Type B pancreatic cell (in vitro differentiated cells): ENCODE measurements at regions not wholly inside any gene's neighbourhood (a gene's known extent, or its start where the extent isn't known, plus 50 kb on each side); places are given as distances from the start of the nearest gene placed in this dataset.

Source experiments
- DNase-seq: peaks from one replicate; pipeline ENCODE4 v3.0.0; 2021; ENCODE audit warnings: mixed read lengths; ENCODE audit not compliant: unreplicated experiment; ENCODE audit errors: extremely low spot score
- H3K27ac Mint-ChIP-seq: 2 replicates; pipeline ENCODE4 v1.8.0; 2021; ENCODE audit warnings: mild to moderate bottlenecking, mixed read lengths
- H3K27me3 Mint-ChIP-seq: 2 replicates; pipeline ENCODE4 v1.8.0; 2021; ENCODE audit warnings: mixed read lengths
- H3K36me3 Mint-ChIP-seq: 2 replicates; pipeline ENCODE4 v1.8.0; 2021; ENCODE audit warnings: mixed read lengths
- H3K4me1 Mint-ChIP-seq: one replicate; pipeline ENCODE4 v1.8.0; 2021; ENCODE audit warnings: mixed read lengths; ENCODE audit not compliant: unreplicated experiment
- H3K4me3 Mint-ChIP-seq: 2 replicates; pipeline ENCODE4 v1.8.0; 2021; ENCODE audit warnings: mild to moderate bottlenecking, mixed read lengths
- H3K9me3 Mint-ChIP-seq: 2 replicates; pipeline ENCODE4 v1.8.0; 2021; ENCODE audit warnings: mixed read lengths
- TF ChIP-seq, protein P1 (sequence below): fragments of 200-600 bp; sonication (generic); conservative IDR thresholded peaks from 2 replicates; pipeline ENCODE4 v1.5.0; 2021; ENCODE audit warnings: antibody characterized with exemption, mild to moderate bottlenecking

DNA sequence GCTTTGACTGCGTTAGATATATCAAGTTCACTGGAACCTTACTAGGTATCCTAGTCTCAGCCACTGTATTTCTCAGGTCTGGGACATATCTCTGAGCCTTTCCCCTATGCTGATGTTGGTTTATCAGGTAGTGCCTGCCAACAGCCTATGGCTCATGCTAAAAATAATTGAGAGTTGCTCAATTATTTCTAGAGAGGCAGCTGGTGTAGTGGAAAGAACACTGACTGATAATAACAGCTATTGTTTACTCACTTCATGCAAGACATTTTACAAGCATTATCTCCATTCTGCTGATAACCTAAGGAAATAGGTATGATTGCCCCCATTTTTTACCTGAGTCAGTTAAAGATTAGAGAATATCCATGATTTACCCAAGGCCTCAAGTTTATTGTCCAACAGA is 231.4 kb downstream of the LRRN1 start:
- Mint-ChIP-seq H3K27ac (no peak overlapping the region), H3K4me3 (no peak overlapping the region), H3K4me1 (peaks cover under 1% of the 10 kb centered on the region), H3K27me3 (no peaks in the 10 kb centered on the region), H3K9me3 (no peaks in the 10 kb centered on the region), H3K36me3 (no peaks in the 10 kb centered on the region)
- TF ChIP-seq, protein P1, sequence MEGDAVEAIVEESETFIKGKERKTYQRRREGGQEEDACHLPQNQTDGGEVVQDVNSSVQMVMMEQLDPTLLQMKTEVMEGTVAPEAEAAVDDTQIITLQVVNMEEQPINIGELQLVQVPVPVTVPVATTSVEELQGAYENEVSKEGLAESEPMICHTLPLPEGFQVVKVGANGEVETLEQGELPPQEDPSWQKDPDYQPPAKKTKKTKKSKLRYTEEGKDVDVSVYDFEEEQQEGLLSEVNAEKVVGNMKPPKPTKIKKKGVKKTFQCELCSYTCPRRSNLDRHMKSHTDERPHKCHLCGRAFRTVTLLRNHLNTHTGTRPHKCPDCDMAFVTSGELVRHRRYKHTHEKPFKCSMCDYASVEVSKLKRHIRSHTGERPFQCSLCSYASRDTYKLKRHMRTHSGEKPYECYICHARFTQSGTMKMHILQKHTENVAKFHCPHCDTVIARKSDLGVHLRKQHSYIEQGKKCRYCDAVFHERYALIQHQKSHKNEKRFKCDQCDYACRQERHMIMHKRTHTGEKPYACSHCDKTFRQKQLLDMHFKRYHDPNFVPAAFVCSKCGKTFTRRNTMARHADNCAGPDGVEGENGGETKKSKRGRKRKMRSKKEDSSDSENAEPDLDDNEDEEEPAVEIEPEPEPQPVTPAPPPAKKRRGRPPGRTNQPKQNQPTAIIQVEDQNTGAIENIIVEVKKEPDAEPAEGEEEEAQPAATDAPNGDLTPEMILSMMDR = no peak
- DNase-seq = no peak

DNA sequence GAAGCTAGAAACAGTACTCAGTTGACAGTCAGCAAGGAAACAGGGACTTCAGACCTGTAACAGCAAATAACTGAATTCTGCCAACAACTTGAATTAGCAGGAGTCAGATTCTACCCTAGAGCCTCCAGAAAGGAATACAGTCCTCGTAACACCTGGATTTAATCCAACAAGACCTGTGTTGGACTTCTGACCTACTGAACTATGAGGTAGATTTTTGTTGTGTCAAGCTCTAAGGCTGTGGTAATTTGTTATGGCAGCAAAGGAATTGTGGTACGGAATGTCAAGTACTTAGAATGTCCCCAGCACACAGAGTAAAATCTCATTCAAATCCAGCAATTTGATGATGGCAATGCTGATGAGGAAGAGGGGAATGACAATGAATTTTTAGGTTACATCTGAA is 234.1 kb downstream of the LRRN1 start:
- Mint-ChIP-seq H3K27me3 (no peaks in the 10 kb centered on the region), H3K4me3 (no peak overlapping the region), H3K9me3 (peaks cover 6% of the 10 kb centered on the region), H3K4me1 (peaks cover 11% of the 10 kb centered on the region), H3K27ac (no peak overlapping the region), H3K36me3 (no peaks in the 10 kb centered on the region)
- TF ChIP-seq, protein P1 = no peak
- no peak for DNase-seq

DNA sequence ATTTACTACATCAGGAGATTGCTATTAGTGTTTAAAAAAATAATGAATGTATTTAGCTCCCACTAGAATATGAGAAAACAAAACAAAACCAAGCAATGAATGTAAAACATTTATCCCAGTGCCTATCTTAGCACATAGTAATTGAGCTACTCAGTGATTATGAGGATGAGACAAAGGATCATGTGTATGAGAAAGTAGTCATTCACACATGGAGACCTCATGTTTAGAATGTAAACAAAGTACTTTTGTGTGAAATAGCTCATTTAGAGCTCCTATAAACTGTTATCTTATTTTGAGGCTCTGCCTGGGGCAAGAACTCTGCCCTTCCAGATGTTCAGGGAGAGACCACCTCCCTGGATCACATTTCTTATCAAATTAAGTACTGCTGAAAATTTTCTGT is 236.8 kb downstream of the LRRN1 start:
- Mint-ChIP-seq H3K4me3 (no peak overlapping the region), H3K27me3 (no peaks in the 10 kb centered on the region), H3K4me1 (peaks cover 11% of the 10 kb centered on the region), H3K9me3 (peaks cover 6% of the 10 kb centered on the region), H3K27ac (no peak overlapping the region), H3K36me3 (no peaks in the 10 kb centered on the region)
- no peak for DNase-seq
- TF ChIP-seq, protein P1 = no peak

DNA sequence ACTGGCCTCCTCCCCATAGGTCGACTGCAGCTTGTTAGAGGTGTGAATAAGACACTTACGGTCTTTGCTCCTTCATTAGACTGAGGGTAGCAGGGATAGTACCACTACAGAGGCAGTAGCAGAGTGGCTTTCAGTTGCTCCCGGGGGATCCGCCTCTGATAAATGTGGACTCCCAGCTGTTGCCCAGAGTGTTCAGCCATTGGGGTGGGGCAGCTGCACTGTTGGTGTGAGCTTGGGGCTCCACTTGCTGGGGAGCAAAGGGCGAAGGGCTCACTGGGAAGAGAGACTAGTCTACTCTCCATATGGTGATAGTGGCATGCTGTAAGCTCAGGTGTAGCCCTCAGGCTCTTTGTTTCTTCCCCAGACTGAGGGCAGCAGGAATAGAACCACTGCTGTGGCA is 239.1 kb downstream of the LRRN1 start:
- Mint-ChIP-seq H3K27me3 (no peaks in the 10 kb centered on the region), H3K4me3 (no peak overlapping the region), H3K9me3 (peaks cover 6% of the 10 kb centered on the region), H3K36me3 (no peaks in the 10 kb centered on the region), H3K27ac (no peak overlapping the region), H3K4me1 (peaks cover 11% of the 10 kb centered on the region)
- TF ChIP-seq, protein P1 = no peak
- no peak for DNase-seq

DNA sequence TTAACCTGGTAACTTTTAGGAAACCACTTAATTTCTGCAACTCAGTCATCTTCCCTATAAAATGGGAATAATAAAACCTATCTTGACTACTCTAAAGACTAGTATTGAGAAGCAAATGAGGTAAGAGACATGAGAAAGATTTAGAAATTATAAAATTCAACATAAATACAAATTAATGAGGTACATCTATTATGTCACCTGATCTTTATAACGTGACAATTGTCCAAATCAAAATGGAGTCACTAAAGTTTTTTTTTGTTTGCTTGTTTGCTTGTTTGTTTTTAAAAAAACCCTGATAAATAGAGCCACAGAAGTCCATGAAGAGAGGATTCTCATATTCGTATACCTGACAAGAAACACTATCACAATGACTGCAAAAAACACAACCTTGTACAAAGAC is 242.8 kb downstream of the LRRN1 start:
- TF ChIP-seq, protein P1 = no peak
- Mint-ChIP-seq H3K27me3 (no peaks in the 10 kb centered on the region), H3K27ac (no peak overlapping the region), H3K4me1 (no peaks in the 10 kb centered on the region), H3K9me3 (peaks cover 6% of the 10 kb centered on the region), H3K4me3 (no peak overlapping the region), H3K36me3 (no peaks in the 10 kb centered on the region)
- DNase-seq = no peak

DNA sequence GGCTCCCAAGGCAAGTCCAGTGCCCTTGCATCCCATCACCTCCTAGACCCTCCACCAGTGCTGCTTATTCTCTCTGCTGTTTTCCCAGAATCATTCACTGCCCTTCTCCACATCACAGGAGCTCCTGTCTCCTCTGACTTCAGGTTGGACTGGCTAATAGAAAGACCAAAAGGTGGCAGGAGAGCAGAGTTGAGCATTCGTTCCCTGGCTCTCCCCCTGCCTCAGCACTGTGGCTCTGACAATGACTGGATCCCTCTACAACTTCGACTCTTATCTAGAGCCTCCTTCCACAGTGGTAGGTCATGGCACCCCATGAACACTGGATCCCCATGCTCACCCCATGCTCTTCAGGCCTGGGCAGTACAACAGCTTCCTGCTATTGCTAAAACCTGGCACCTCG is 243.6 kb downstream of the LRRN1 start:
- no peaks in the 10 kb centered on the region for H3K36me3 Mint-ChIP-seq
- no peaks in the 10 kb centered on the region for H3K27me3 Mint-ChIP-seq
- DNase-seq = no peak
- no peak overlapping the region for H3K4me3 Mint-ChIP-seq
- H3K9me3 Mint-ChIP-seq = peaks cover 2% of the 10 kb centered on the region
- TF ChIP-seq, protein P1 = no peak
- H3K4me1 Mint-ChIP-seq = no peaks in the 10 kb centered on the region
- H3K27ac Mint-ChIP-seq = no peak overlapping the region
